H1 (cell line): ENCODE measurements at regions not wholly inside any gene's neighbourhood (a gene's known extent, or its start where the extent isn't known, plus 50 kb on each side); places are given as distances from the start of the nearest gene placed in this dataset.
"Not testable (repeated sequence)": the region's sequence is repeated elsewhere in the genome, so short reads cannot be mapped to it uniquely, and the experiment has no call there.

Source experiments
- CTCF ChIA-PET: fragments of 300-600 bp; sonication (Branson Sonifier 250); formaldehyde crosslinking; loops from one replicate; lab custom pipeline; 2021; ENCODE audit not compliant: partially characterized antibody; lab: Charles Lee
- POLR2A ChIA-PET: fragments of 300-600 bp; sonication (Branson Sonifier 250); formaldehyde crosslinking; loops from one replicate; lab custom pipeline; 2021; ENCODE audit warnings: inconsistent platforms; ENCODE audit not compliant: partially characterized antibody; lab: Charles Lee
- DNase-seq, 2 experiments: peaks; one replicate each; pipeline versions ENCODE4 v3.0.0 to v3.0.0-alpha.2; 2010 to 2022; ENCODE audit warnings: low spot score in 2 of 2, low read depth in 1 of 2, mixed read lengths in 1 of 2
- FAIRE-seq: peaks from 2 replicates; lab custom pipeline; 2011; peaks lifted over from hg19 to GRCh38; lab: Jason Lieb, UNC
- H2AFZ ChIP-seq: 2 replicates; pipeline ENCODE4 v1.8.1; 2012; ENCODE audit warnings: low read length, inconsistent platforms
- H2AK5ac ChIP-seq: 2 replicates; pipeline ENCODE4 v1.6.1; 2013; ENCODE audit warnings: low read depth, low read length
- H2BK120ac ChIP-seq: replicated peaks from 2 replicates; pipeline ENCODE3; 2013; ENCODE audit warnings: low read depth, low read length, inconsistent platforms
- H2BK12ac ChIP-seq: 2 replicates; pipeline ENCODE4 v1.6.1; 2013; ENCODE audit warnings: low read depth, low read length
- H2BK15ac ChIP-seq: 2 replicates; pipeline ENCODE4 v1.6.1; 2013; ENCODE audit warnings: low read length
- H2BK20ac ChIP-seq: 2 replicates; pipeline ENCODE4 v1.6.1; 2013; ENCODE audit warnings: low read length
- H2BK5ac ChIP-seq: 2 replicates; pipeline ENCODE4 v1.6.1; 2013; ENCODE audit warnings: low read depth, low read length
- H3K14ac ChIP-seq: 2 replicates; pipeline ENCODE4 v1.6.1; 2013; ENCODE audit warnings: inconsistent platforms; ENCODE audit not compliant: insufficient read length
- H3K18ac ChIP-seq: 2 replicates; pipeline ENCODE4 v1.6.1; 2013; ENCODE audit warnings: low read length; ENCODE audit errors: extremely low read depth
- H3K23ac ChIP-seq: 2 replicates; pipeline ENCODE4 v1.6.1; 2013; ENCODE audit warnings: inconsistent platforms; ENCODE audit not compliant: insufficient read length
- H3K23me2 ChIP-seq: 2 replicates; pipeline ENCODE4 v1.6.1; 2013; ENCODE audit warnings: low read depth, low read length
- H3K27ac ChIP-seq: 2 replicates; pipeline ENCODE4 v1.6.1; 2011; ENCODE audit warnings: low read depth, low read length, inconsistent platforms
- H3K27me3 ChIP-seq, 4 experiments: replicated peaks in 1 of 4; 1 replicate in 1 of 4; 2 replicates in 3 of 4; pipeline versions ENCODE4 v1.6.1 to v1.8.1; 2011 to 2013; ENCODE audit warnings: low read length in 3 of 4, mild to moderate bottlenecking in 3 of 4, inconsistent platforms in 2 of 4, mixed read lengths in 2 of 4, moderate library complexity in 1 of 4; ENCODE audit not compliant: control insufficient read depth in 3 of 4, insufficient read depth in 3 of 4; ENCODE audit errors: extremely low read depth in 1 of 4
- H3K36me3 ChIP-seq, 4 experiments: 2 replicates each; pipeline versions ENCODE4 v1.6.1 to v1.8.1; 2011 to 2013; ENCODE audit warnings: mild to moderate bottlenecking in 4 of 4, low read length in 3 of 4, moderate library complexity in 2 of 4, control low read depth in 1 of 4, inconsistent platforms in 1 of 4; ENCODE audit not compliant: insufficient read depth in 4 of 4, control insufficient read depth in 2 of 4
- H3K4ac ChIP-seq: replicated peaks from 2 replicates; pipeline ENCODE3; 2013; ENCODE audit warnings: low read length, low read depth, mixed read lengths, inconsistent platforms; ENCODE audit not compliant: insufficient read length
- H3K4me1 ChIP-seq, 4 experiments: replicated peaks in 1 of 4; 1 replicate in 1 of 4; 2 replicates in 3 of 4; pipeline versions ENCODE4 v1.6.1 to v1.8.1; 2011 to 2013; ENCODE audit warnings: low read length in 3 of 4, inconsistent platforms in 2 of 4, mixed read lengths in 1 of 4; ENCODE audit not compliant: insufficient read depth in 4 of 4, control insufficient read depth in 3 of 4
- H3K4me2 ChIP-seq, 2 experiments: 2 replicates each; pipeline versions ENCODE4 v1.6.1 to v1.8.1; 2011 to 2013; ENCODE audit warnings: low read depth in 2 of 2, low read length in 2 of 2, control low read depth in 1 of 2, inconsistent platforms in 1 of 2, mild to moderate bottlenecking in 1 of 2; ENCODE audit not compliant: insufficient read depth in 1 of 2
- H3K4me3 ChIP-seq, 4 experiments: fragments of 200-600, 300-600 bp in 1 of 4; sonication (generic), shearing (Covaris generic), sonication (Bioruptor Twin) in 1 of 4; 2 replicates each; pipeline versions ENCODE4 v1.5.1 to v1.8.1; 2011 to 2016; ENCODE audit warnings: low read length in 4 of 4, low read depth in 3 of 4, control low read depth in 2 of 4, inconsistent platforms in 2 of 4, mild to moderate bottlenecking in 2 of 4, mixed read lengths in 1 of 4, moderate library complexity in 1 of 4; ENCODE audit not compliant: insufficient read depth in 2 of 4; ENCODE audit errors: extremely low read depth in 1 of 4
- H3K56ac ChIP-seq: replicated peaks from 2 replicates; pipeline ENCODE3; 2013; ENCODE audit warnings: low read depth, mild to moderate bottlenecking, mixed read lengths, low read length, inconsistent platforms; ENCODE audit not compliant: insufficient read length
- H3K79me1 ChIP-seq: 2 replicates; pipeline ENCODE4 v1.6.1; 2013; ENCODE audit warnings: low read depth, low read length, control low read depth
- H3K79me2 ChIP-seq, 2 experiments: 2 replicates each; pipeline versions ENCODE4 v1.6.1 to v1.8.1; 2012 to 2013; ENCODE audit warnings: low read length in 2 of 2, mild to moderate bottlenecking in 2 of 2, inconsistent platforms in 1 of 2; ENCODE audit not compliant: insufficient read depth in 2 of 2, control insufficient read depth in 1 of 2
- H3K9ac ChIP-seq, 4 experiments: replicated peaks in 1 of 4; 1 replicate in 1 of 4; 2 replicates in 3 of 4; pipeline versions ENCODE4 v1.6.1 to v1.8.1; 2011 to 2013; ENCODE audit warnings: low read depth in 3 of 4, low read length in 3 of 4, control low read depth in 2 of 4, mild to moderate bottlenecking in 2 of 4, moderate library complexity in 2 of 4, inconsistent platforms in 1 of 4; ENCODE audit errors: extremely low read depth in 1 of 4
- H3K9me3 ChIP-seq, 2 experiments: 2 replicates each; pipeline versions ENCODE4 v1.6.1 to v1.8.1; 2012 to 2013; ENCODE audit warnings: mild to moderate bottlenecking in 2 of 2, moderate library complexity in 2 of 2, control low read depth in 1 of 2, inconsistent platforms in 1 of 2, low read depth in 1 of 2, low read length in 1 of 2, mixed read lengths in 1 of 2; ENCODE audit not compliant: insufficient read depth in 2 of 2
- H4K20me1 ChIP-seq, 2 experiments: replicated peaks in 1 of 2; 2 replicates each; pipeline versions ENCODE3 to v1.8.1; 2011 to 2013; ENCODE audit warnings: inconsistent platforms in 2 of 2, low read length in 2 of 2, mild to moderate bottlenecking in 1 of 2; ENCODE audit not compliant: insufficient read depth in 2 of 2, control insufficient read depth in 1 of 2
- H4K5ac ChIP-seq: 2 replicates; pipeline ENCODE4 v1.6.1; 2013; ENCODE audit warnings: low read length, low read depth, mixed read lengths, inconsistent platforms; ENCODE audit not compliant: insufficient read length
- H4K8ac ChIP-seq: 2 replicates; pipeline ENCODE4 v1.8.0; 2013; ENCODE audit warnings: mild to moderate bottlenecking, moderate library complexity, low read length, inconsistent platforms; ENCODE audit not compliant: insufficient read depth; ENCODE audit errors: extremely low read depth
- H4K91ac ChIP-seq: replicated peaks from 2 replicates; pipeline ENCODE3; 2013; ENCODE audit warnings: low read length, mixed read lengths, inconsistent platforms; ENCODE audit not compliant: insufficient read length
- MAFK ChIP-seq: IDR thresholded peaks from 2 replicates; pipeline ENCODE4 v1.6.1; 2012; ENCODE audit warnings: low read depth, mild to moderate bottlenecking, improper control_type of control experiment, low read length
- SRF ChIP-seq: IDR thresholded peaks from 2 replicates; pipeline ENCODE4 v1.6.1; 2011; ENCODE audit warnings: mild to moderate bottlenecking, low read depth, low read length, moderate library complexity
- WGBS, 2 experiments: shearing (Covaris generic) in 1 of 2; methylation state at CpG; one replicate each; pipeline versions ENCODE4 v1.1.6 to v1.1.7; 2013 to 2015; ENCODE audit warnings: low lambda C conversion rate in 2 of 2, mixed read lengths in 2 of 2, inconsistent platforms in 1 of 2, low coverage in 1 of 2, missing lambda C conversion rate in 1 of 2; ENCODE audit not compliant: insufficient replicate concordance in 2 of 2, insufficient coverage in 1 of 2, insufficient read length in 1 of 2; ENCODE audit errors: extremely low coverage in 1 of 2, missing lambda C conversion rate in 1 of 2; 5-methylcytosine and 5-hydroxymethylcytosine counted together

DNA sequence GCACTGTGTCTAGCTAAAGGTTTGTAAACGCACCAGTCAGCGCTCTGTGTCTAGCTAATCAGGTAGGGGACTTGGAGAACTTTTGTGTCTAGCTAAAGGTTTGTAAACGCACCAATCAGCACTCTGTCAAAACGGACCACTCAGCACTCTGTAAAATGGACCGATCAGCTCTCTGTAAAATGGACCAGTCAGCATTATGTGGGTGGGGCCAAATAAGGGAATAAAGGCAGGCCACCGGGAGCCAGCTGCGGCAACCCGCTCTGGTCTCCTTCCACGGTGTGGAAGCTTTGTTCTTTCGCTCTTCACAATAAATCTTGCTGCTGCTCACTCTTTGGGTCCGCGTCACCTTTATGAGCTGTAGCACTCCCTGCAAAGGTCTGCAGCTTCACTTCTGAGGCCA is 90.2 kb downstream of the ASCL4 start:
- Histone ChIP-seq H3K4me2 (peak overlapping the region; percentile 56 to 65), H2AFZ (peak overlapping the region; percentile 97), H3K27me3 (peaks cover 3 to 18% (median 10%) of the 10 kb centered on the region in 4 experiments; a peak in 6 of 7 replicates), H3K18ac (peak overlapping the region; percentile 19; the same call in 1 of the 2 replicates), H3K4me3 (peak overlapping the region; percentile 39 to 72 (median 64))
- H4K20me1 ChIP-seq, H3K9ac ChIP-seq, FAIRE-seq, H4K91ac ChIP-seq, H2BK15ac ChIP-seq, H3K36me3 ChIP-seq, H2AK5ac ChIP-seq, H3K9me3 ChIP-seq, H2BK120ac ChIP-seq, H2BK5ac ChIP-seq, H3K79me1 ChIP-seq, H3K79me2 ChIP-seq, H2BK12ac ChIP-seq, H4K8ac ChIP-seq, H3K56ac ChIP-seq, H4K5ac ChIP-seq, H3K23me2 ChIP-seq, DNase-seq, H3K23ac ChIP-seq, H3K27ac ChIP-seq: not testable (repeated sequence)
- CTCF ChIA-PET = interaction anchor here (1.0 to 2.5 kb wide), 4 partner anchors 8 to 21 kb away, joined by 3 to 16 read pairs (median 6); no protein-coding TSS in a partner anchor
- 53% methylated on average over 12 of the region's 12 CpGs; no CpG with 5 or more reads in 1 of the 2 experiments for WGBS, 2 experiments
- POLR2A ChIA-PET = interaction anchor here (0.8 to 1.2 kb wide), 4 partner anchors 11 to 103 kb away, joined by 3 to 5 read pairs (median 4); no protein-coding TSS in a partner anchor
- TF ChIP-seq SRF (0 out of 2 replicates have a peak, but pooled peaks have one; percentile 10), MAFK (peak; percentile 70)
- TF ChIP-seq, all 59 proteins: peak for 2; not testable (repeated sequence) for 57
- H3K4ac ChIP-seq, H3K4me1 ChIP-seq, H2BK20ac ChIP-seq, H3K14ac ChIP-seq: not testable (repeated sequence)
